NCI-H1694 (cell line): ENCODE measurements at regions not wholly inside any gene's neighbourhood (a gene's known extent, or its start where the extent isn't known, plus 50 kb on each side); places are given as distances from the start of the nearest gene placed in this dataset.

Experiments
- DNase-seq: peaks from one replicate; lab custom pipeline; 2025; lab: John Stamatoyannopoulos, UW

DNA sequence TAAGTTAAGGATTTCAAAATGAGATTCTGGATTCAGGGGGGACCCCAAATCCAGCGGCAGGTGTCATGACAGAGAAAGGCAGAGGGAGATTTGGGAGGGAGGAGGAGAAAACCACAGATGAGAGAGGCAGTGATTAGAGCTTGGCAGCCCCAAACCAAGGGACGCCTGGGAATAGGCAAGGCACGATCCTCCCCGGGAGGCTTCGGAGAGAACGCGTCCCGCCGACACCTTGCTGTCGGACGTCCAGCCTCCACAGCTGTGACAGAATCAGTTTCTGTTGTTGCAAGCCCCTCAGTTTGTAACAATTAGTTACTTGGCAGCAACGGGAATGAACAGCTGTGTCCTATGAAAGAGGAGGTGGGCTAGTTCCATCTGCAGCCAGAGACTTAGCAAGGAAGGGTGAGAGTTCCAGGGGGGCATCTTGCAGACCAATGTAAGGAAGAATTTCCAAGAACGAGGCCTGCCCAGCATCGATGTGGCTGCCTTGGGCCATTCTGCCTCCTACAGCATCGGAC lies 110.7 kb upstream of the SDK2 start:
- DNase-seq: peak; percentile 35

DNA sequence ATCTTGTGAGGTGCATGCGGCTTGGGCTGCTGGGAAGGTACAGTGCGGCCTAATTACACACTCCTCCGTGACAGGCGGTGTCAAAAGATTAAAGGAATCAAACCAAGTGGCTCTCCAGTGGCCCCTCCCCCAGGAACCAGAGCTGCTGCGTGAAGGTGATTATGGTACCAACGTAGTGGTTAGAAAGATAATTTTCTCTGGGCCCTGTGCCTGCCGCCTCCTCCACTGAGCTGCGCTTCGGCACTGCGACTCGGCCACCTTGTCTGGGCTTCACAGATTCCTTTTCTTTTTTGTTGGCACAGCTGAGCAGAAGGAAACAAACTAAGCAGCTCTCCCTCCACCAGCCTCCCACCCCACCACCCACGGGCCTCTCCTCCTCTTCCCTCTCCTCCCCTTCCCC lies 113.2 kb upstream of the SDK2 start:
- DNase-seq: no peak

DNA sequence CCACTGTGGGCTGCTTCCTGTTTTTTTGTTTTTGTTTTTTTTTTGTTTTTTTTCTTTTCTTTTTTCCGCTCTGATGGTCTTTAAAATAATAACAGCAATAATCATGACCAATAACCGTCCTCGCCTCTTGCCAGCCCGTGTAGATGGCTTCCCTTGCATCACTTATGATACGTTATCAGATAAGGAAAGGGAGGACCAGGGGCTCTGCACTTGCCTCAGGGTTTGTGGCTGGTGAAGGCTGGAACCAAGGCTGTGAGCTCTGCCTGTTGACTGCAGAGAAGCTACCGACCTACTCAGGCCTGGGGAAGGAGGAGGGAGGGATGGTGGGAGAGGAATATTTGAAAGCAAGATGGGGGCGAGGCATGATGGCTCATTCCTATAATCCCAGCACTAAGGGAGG lies 114.0 kb upstream of the SDK2 start:
- DNase-seq: no peak

DNA sequence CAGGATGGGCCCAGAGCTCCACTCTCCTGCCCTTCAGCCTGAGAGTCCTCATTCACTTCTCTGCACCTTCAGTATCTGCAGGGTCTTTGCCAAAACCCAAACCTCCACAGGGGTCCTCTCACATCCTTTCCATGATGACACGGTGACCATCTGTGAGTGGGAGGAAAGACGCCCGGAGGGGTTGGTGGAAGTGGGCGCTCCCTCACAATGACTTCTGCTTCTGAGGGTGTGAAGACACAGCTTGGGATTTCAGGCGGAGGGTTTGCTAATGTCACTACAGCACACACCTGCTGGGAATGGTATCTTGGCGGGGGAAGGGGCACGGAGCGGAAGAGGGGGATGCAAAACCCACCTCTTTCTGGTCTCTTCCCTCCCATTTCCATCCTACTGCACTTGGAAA lies 115.1 kb upstream of the SDK2 start:
- no peak for DNase-seq

DNA sequence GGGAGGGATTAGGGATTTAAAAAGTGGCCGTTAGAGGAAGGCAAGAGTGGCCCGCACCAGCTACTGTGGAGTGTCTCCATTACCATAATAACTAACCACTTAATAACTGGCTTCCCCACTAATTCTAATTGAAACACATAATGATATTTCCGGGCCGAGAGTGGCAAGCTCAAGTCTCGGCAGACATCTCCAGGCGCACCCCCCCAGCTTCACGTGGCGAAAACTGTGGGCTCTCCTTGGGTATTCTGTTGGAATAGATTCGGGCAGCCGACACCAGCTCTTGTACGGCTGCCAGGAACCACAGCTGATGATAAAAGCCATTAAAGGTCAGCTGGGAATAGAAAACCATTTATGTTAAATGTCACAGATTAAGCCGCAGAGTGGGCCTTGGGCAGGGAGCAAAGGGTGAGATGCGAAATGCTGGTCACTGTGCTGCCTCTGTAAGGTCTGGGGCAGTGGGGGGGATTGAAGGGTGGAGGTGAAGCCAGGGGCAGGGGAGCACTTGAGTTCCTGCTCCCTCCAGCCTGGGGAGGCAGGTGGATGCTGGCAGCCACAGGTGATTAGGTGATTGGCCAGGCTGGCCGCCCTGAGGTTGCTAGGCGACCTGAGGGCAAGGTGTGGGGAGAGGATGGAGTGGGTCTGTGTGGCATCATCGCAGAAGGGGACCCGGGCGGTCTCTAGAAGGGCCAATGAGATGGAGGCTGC lies 115.6 kb upstream of the SDK2 start:
- no peak for DNase-seq

DNA sequence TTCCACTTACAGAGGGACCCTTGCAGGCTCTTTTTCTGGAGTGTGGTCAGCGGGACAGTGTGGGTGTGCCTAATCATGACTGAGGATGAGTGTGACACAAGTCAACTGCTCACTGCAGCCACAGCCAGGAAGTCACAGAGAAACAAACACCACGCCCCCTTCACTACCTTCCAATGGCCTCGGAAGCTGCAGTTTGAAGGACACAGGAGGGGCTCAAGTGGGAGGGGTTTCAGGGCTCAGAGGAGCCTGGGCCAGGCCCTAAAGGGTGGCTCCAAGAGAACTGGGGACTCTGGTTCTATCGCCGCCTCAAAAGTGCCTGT lies 116.2 kb upstream of the SDK2 start:
- no peak for DNase-seq

DNA sequence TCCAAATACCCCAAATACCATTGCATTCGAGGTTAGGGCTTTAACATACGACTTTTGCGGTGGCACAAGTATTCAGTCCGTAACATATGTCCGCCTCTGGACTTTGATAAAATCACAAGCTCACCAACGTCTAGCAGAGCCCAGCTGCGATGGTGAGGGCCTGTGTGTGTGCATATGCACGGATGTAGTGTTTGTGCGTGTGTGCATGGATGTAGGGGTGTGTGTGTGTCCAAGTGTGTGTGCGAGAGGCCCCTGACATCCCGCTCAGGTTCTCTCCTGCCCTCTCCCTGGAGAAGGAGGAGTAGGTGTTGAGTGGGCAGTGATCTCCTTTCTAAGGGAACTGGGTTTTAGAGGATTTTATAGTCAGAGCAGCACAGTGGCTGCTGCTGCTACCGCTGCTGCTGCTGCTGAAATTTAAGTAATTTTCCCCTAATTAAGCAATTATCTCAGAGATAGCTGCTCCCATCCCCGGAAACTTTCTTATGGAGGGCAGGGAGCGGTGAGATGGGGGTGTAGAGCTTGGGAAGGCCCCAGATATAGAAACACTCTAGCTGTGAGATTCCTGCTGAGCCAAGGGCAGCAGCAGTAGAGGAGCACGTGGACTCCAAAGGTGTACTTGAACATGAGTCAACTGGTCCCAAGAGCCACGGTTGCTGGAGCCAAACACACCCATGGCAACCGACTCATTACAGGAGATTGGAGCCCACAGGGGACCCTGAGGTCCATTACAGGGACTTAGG lies 121.7 kb upstream of the SDK2 start:
- DNase-seq: no peak

DNA sequence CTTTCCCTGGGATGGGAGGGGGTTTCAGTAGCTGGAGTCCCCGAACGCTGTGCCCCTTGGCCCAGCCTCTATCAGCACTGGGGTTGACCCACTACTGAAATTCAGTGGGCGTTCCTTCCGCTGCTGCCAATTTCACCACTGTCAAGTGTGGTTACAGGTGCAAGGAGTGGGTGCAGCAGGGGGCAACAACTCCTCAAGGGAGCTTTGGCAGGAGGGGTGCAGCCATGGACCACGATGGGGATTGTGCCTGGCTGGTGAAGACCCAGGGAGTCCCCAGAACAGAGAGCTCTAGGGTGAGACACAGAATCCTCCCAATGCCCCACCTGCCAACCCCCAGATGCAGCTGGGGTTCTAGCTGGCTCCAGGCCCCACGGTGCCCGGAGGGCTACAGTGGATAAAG lies 123.5 kb upstream of the SDK2 start:
- DNase-seq: no peak

DNA sequence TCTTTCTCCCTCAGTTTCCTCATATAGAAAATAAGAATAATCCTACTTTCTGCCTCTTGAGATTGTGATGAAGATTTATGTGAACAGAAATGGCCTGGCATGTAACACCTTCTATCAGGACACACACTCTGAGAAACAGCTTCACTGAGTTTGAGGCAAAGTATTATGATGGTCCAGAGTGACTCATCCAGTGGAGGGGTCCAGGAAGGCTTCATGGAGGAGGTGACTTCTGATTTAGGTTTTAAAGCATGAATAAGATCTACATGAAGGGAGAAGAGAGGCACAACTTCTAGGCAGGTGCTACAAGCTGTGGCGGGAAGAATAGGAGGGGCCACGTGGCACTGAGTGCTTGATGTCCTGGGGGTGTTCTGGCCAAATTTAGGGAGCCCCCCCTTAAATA lies 124.4 kb upstream of the SDK2 start:
- DNase-seq: no peak

DNA sequence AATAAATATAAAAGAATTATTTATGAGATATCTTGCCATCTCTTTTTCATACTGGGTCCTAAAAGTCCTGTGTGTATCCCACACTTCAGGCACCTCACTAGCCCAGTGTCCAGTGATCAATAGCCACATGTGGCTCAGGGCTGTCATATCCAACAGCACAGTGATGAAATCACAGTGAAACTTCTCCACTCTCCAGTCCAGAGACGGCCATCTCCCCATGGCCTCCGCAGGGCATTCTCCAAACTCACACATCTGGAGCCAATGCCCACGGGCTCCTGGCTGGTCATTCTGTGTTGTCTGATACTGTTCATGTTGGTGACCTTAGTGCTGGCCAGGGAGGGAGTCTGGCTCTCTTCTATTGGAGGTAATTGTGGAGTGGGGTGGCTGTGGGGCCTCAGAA lies 125.2 kb upstream of the SDK2 start:
- no peak for DNase-seq

DNA sequence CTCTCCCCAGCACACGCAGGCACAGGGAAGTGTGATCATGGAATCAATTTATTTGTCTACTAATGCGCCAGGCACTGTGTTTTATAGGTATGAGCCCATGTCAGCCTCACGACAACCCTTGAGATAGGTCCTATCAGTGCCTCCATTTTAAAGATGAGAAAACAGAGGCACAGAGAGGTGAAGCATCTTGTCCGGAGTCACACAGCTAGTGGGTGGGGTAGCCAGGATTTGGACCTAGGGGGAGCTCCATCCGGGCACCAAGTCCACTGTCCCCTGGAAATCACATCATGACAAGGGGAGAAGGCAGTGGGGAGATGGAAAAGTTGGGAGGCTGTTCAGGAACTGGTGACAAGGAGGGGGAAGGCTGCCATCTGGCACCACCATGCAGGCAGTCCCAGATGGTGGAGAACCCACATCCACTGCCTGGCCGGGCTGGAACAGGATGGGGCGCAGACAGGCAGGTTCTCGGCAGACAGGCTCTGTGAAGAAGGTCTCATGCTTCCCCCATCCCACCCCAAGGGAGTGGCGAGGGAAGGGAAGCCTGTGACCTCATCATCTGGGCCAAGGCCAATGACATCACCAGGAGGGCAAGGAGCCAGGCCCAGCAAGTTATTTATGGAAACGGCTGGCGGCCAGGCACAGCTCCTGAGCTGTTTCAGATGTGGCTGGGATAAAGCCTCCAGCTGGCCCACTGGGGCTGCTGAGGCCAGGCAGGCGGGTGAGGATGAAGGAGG lies 126.0 kb upstream of the SDK2 start:
- peak; percentile 96 for DNase-seq

DNA sequence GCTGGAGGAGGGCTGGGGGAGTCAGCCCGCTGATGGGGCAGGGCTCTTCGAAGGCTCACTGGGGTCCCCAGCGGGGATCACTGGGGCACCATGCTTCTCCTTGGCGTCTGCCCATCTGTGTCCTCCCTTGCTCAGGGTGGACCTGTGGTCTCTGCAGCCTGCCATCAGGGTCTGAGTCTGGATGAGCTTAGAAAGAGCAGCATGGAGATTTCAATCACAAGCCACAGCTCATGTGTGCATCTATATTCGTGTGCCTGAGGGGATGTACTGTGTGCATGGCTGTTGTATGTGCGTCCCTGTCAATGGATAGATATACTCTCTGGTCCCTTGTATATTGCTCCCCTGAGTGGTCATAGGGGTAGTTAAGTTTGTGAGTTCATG lies 126.6 kb upstream of the SDK2 start:
- no peak for DNase-seq

DNA sequence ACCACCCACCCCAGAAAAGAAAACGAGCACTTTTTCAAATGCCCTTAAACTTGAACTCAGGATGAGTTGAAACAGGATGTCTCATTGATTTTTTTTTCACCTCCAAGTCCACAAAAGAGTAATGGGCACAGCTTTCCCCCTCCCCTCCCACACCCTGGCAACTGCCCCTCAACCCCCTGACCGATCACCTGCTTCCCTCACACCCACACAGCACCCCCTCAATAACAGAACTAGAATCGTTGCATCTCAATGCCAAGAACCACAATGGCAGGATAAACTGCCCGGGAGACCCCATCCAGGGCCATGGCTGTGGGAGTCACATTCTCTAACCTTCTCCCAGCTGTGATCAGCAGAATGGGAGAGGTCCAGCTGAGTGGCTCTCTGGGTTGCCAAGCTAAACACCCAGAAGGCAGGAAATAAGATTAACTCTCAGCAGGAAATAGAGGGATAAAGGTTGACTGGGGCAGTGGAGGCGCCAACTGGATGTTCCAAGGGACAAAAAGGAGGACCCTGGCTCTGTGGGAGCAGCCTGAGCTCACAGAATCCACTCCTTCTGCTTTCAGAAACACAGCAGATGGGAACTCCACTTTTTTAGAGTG lies 128.0 kb upstream of the SDK2 start:
- DNase-seq: no peak

DNA sequence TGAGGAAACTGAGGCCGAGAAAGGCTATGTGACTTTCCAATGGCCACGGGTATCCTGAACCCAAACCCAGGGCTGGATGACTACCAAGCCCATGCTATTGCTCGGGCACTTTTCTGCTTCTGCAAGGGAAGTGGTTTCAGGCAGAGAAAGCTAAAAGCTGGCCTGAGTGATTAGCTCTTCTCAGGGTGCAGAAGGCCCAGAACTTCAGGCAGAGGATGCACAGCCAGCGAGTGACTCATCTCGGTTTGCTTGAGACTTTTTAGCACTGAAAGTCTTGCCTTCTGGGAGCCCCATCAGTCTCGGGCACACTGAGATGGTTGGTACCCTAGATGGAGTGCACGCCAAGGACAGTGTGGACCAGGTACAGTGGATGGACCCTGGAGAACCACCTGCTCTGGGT lies 129.5 kb upstream of the SDK2 start:
- DNase-seq: no peak

DNA sequence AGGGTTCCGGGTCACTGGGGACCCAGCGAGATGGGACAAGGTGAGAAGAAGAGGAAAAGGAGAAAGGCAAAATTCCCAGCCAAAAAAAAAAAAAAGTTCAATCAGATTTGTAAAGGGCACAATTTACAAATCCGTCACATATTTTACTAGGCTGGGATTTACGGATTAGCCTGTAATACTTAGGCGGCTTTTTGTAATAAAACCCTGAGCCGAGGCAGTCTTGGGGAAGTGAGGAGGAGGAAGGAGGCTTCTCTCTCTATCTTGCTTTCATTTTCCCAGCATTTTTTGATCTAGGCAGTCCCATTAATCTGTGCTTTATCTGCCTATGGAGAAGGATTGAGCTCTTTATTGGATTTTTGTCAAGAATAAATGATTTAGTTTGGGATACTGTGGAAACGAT lies 130.6 kb upstream of the SDK2 start:
- no peak for DNase-seq

DNA sequence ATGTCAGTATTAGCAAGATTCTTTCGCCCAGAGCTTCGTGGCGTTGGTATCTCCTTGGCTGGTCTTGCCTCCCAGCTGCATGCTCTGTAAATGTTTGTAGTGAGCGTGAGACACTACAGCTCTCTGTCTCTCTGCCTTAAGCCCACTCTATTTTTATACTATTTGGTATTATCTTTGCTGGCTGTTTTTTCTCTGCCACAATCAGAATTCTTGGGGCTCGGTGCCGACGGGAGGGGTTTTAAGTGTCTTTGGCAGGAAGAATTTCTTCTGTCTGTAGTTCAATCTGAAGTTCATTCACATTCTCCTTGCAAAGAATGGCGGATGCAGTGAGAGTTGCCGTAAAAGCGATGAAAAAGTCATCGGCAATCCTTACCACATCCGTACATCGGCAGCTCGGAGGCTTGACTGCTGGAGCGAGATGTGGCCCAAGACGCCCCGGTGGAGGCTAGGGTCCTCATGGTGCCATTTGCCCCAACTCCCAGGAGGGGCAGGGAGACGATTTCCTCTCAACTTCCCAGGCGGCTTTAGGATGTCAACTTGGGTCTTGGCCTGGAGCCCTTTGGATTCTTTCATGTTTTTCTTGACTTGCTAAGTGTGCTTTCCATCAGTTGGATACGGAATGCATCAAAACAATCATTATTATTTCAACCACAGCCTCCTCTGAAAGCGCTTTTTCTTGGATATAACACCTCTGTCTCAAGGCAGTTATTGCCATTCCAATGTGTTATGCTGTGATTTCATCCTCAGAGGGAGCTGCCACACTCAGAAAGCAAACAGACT lies 132.3 kb upstream of the SDK2 start:
- no peak for DNase-seq

DNA sequence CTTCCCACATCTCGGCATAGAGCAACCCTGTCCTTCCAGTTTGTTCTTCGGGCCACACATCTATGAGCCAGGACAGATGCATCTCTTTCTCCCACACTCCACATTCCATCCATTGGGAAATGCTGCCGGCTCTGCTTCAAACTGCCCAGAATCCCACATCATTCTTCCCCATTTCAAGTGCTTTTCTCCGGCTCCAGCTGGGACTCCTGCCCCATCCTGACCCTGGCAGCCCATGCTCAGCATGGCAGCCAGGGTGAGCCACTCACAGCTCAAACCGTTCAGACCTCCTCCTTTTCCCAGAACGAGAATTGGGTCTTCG lies 132.8 kb upstream of the SDK2 start:
- no peak for DNase-seq

DNA sequence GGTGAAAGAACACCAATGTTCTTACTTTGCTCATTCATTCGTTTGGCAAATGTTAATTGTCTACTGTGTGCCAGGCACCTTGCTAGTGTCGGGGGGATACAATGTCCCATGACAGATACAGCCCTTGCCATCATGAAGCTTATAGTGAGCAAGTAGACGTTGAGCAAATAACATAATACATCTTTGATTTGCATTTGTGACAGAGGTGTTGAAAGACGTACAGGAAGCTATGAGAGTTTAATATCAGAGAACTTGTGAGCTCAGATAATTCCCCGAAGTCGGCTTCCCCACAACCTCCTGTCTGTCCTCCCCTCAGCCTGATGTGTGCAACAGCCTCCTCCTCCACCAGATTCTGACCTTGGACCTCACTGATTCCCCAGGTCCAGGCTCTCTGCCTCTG lies 138.0 kb upstream of the SDK2 start:
- no peak for DNase-seq

DNA sequence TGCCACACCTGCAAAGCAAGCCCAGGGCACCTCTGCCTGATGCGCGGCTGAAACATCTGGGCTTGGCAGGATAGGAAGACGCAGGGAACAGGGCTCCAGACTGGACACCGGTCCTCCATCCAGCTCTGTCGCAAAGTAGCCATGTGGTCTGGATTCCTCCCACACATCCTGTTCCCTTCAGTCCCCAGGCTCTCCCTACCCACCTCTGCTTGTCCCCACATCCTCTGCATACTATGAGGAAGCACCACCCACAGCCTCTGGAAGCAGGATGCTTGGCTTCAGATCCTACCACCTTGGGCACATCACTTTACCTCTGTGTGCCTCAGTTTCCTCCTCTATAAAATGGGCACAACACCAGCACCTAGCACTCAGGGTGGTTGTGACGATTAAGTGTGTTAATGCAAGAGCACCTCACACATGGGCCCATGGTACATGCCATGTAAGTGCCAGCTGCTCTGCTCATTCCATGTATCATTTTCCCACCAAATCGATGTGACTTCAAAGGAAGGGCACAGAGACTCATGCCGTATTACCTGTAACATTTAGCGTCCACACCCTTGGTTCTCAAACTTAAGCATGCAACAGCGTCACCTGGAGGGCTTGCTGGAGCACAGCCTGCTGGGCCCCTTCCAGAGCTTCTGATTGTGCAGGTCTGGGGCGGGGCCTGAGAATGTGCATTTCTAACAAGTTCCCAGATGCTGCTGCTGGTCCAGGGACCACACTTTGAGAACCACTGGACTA lies 138.6 kb upstream of the SDK2 start:
- DNase-seq: no peak

DNA sequence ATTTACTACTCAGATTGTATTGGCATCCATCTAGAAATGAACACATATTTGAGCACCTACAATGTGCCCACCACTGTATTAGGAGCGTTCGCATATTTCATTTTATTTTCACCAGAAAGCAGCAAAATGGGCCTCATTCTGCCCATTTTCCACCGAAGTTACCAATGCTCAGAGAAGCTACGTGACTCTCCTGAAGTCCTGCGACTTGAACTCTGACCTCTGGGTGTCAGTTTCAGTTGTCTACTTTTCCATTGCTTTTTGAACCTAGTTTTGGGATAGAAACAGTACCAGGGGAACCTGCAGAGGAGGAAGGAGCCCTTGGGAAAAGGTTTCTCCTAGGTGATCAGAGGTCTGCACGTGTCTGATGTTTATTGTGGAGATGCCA lies 139.1 kb upstream of the SDK2 start:
- no peak for DNase-seq

DNA sequence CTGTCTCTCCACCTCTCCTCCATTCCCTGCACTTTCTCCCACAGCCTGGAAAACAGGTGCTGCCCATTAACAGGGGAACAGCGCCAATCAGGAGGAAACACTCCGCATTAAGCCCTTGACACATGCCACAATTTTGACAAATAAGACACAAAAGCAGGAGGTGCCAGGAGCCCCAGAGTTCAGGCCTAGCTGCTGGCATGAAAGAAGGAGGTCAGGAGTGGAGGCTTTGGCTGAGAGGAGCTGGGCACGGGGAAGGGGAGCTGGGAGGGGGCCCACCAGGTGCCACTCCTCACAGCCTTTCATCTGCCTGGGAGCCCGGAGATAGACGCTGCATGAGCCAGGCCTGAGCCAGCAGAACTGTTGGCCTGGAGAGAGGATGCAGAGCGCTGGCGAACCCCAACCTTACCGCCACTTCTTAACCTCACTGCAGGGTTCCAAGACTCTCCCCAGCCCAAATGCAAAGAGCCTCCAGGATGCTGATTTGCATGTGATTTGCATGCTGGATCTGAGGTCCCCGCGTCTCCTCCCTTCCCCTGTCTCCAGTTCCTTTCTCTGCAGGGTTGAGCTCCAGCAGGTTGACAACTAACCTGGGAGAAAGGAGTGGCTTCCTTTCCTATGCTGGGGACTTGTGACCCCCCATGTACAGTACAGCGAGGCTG lies 139.8 kb upstream of the SDK2 start:
- no peak for DNase-seq
